Thyroid gland (tissue), 4 donors: ENCODE measurements at regions not wholly inside any gene's neighbourhood (a gene's known extent, or its start where the extent isn't known, plus 50 kb on each side); places are given as distances from the start of the nearest gene placed in this dataset.

Experiments used
- CTCF ChIP-seq, 6 experiments: fragments of 200-600 bp in 3 of 6; fragments of 450-650 bp in 3 of 6; sonication (generic) in 3 of 6; IDR thresholded peaks; one replicate each; pipeline ENCODE4 v1.5.1; 2016 to 2019; ENCODE audit warnings: antibody characterized with exemption in 6 of 6, mild to moderate bottlenecking in 2 of 6, inconsistent platforms in 1 of 6, moderate library complexity in 1 of 6
- POLR2A ChIP-seq, 2 donors: fragments of 450-650 bp; IDR thresholded peaks; one replicate each; pipeline ENCODE4 v1.6.1; 2017; ENCODE audit warnings: antibody characterized with exemption in 2 of 2, mild to moderate bottlenecking in 2 of 2, moderate library complexity in 1 of 2

GRCh38 chr14:38723959-38724358 is 379.1 kb downstream of the SEC23A start:
- TF ChIP-seq CTCF (IDR thresholded peaks at IDR 0.05) (no peak), POLR2A (IDR thresholded peaks at IDR 0.05) (peak in 1 of 2 donors; percentile 29)
